Caco-2 (cell line): ENCODE measurements at regions not wholly inside any gene's neighbourhood (a gene's known extent, or its start where the extent isn't known, plus 50 kb on each side); places are given as distances from the start of the nearest gene placed in this dataset.

Experiments
- BruUV-seq: library from RNA; stranded (reverse); fragments of 400-500 nt; replicated peaks from 2 replicates; lab custom pipeline; 2021; lab: Mats Ljungman, UMichigan
- CTCF ChIA-PET: fragments of 300-600 bp; sonication (Branson Sonifier 250); formaldehyde crosslinking; loops from one replicate; lab custom pipeline; 2022; ENCODE audit warnings: antibody characterized with exemption; lab: Charles Lee
- POLR2A ChIA-PET: fragments of 300-600 bp; sonication (Branson Sonifier 250); formaldehyde crosslinking; loops from one replicate; lab custom pipeline; 2022; ENCODE audit warnings: antibody characterized with exemption; lab: Charles Lee
- DNase-seq, 2 experiments: peaks; one replicate each; pipeline versions ENCODE4 v3.0.0 to v3.0.0-alpha.2; 2020 to 2022
- H3K27me3 ChIP-seq: replicated peaks from 2 replicates; pipeline ENCODE4 v1.6.0; 2011; ENCODE audit warnings: low read length; ENCODE audit not compliant: control insufficient read depth, insufficient read depth
- H3K36me3 ChIP-seq: 2 replicates; pipeline ENCODE4 v1.5.1; 2011; ENCODE audit warnings: low read length; ENCODE audit not compliant: control insufficient read depth, insufficient read depth
- H3K4me1 ChIP-seq: fragments of 250-450 bp; sonication (Bioruptor Pico); 2 replicates; pipeline ENCODE4 v1.5.1; 2020; ENCODE audit warnings: mild to moderate bottlenecking
- H3K4me3 ChIP-seq: 2 replicates; pipeline ENCODE4 v1.5.1; 2011; ENCODE audit warnings: low read depth, mild to moderate bottlenecking, control low read depth, low read length
- H3K9me3 ChIP-seq: fragments of 250-450 bp; sonication (Bioruptor Pico); 2 replicates; pipeline ENCODE4 v1.5.1; 2020; ENCODE audit warnings: mild to moderate bottlenecking, moderate library complexity
- H3K27ac Mint-ChIP-seq: one replicate; pipeline ENCODE4 v1.8.0; 2022; ENCODE audit warnings: mixed read lengths; ENCODE audit not compliant: unreplicated experiment
- H3K27me3 Mint-ChIP-seq: one replicate; pipeline ENCODE4 v1.8.0; 2022; ENCODE audit warnings: mixed read lengths; ENCODE audit not compliant: insufficient read depth, unreplicated experiment
- H3K36me3 Mint-ChIP-seq: one replicate; pipeline ENCODE4 v1.8.0; 2022; ENCODE audit warnings: mild to moderate bottlenecking, mixed read lengths; ENCODE audit not compliant: insufficient read depth, unreplicated experiment
- H3K4me1 Mint-ChIP-seq: one replicate; pipeline ENCODE4 v1.8.0; 2022; ENCODE audit warnings: low read depth, mixed read lengths; ENCODE audit not compliant: unreplicated experiment
- H3K4me3 Mint-ChIP-seq: one replicate; pipeline ENCODE4 v1.8.0; 2022; ENCODE audit warnings: mild to moderate bottlenecking, moderate library complexity, mixed read lengths; ENCODE audit not compliant: unreplicated experiment
- H3K9me3 Mint-ChIP-seq: one replicate; pipeline ENCODE4 v1.8.0; 2022; ENCODE audit warnings: mixed read lengths; ENCODE audit not compliant: unreplicated experiment
- CTCF ChIP-seq, 2 experiments: fragments of 200-600 bp in 1 of 2; IDR thresholded peaks; 1 replicate in 1 of 2; 2 replicates in 1 of 2; pipeline versions ENCODE4 v1.5.1 to v1.8.0; 2011 to 2022; ENCODE audit warnings: antibody characterized with exemption in 1 of 2, control low read depth in 1 of 2, inconsistent platforms in 1 of 2, low read depth in 1 of 2, low read length in 1 of 2, mild to moderate bottlenecking in 1 of 2, moderate library complexity in 1 of 2; ENCODE audit not compliant: insufficient read depth in 1 of 2, severe bottlenecking in 1 of 2, unreplicated experiment in 1 of 2
- intact Hi-C: fragments of 100-400 bp; cut with micrococcal nuclease; formaldehyde crosslinking; loops from one replicate; pipeline ENCODE4 v1.10.0; 2022; ENCODE audit not compliant: unreplicated experiment

- BruUV-seq: no TSS peak
- Mint-ChIP-seq H3K9me3 (no peaks in the 10 kb centered on the region), H3K36me3 (no peaks in the 10 kb centered on the region), H3K4me3 (no peak overlapping the region), H3K27ac (no peak overlapping the region), H3K4me1 (no peaks in the 10 kb centered on the region), H3K27me3 (no peaks in the 10 kb centered on the region)
- H3K4me3 ChIP-seq: no peak overlapping the region
- CTCF ChIA-PET: no interaction called here
- POLR2A ChIA-PET: no interaction called here
- no peaks in the 10 kb centered on the region for H3K9me3 ChIP-seq
- intact Hi-C loops: no loop called here
- no peaks in the 10 kb centered on the region for H3K4me1 ChIP-seq
- H3K27me3 ChIP-seq: no peaks in the 10 kb centered on the region
- no peak for TF ChIP-seq CTCF (IDR thresholded peaks at IDR 0.05; ENCODE audit: insufficient read depth in 1 of 2, low read depth in 1 of 2, low read length in 1 of 2, severe bottlenecking in 1 of 2, unreplicated experiment in 1 of 2)
- no peak for DNase-seq
- no peaks in the 10 kb centered on the region for H3K36me3 ChIP-seq
These were observed 459.8 kb downstream of the PABPC4L start for GRCh38 chr4:133741766-133742165.

- Histone ChIP-seq H3K4me1 (no peaks in the 10 kb centered on the region), H3K27me3 (no peaks in the 10 kb centered on the region), H3K36me3 (no peaks in the 10 kb centered on the region), H3K9me3 (no peaks in the 10 kb centered on the region), H3K4me3 (no peak overlapping the region)
- no TSS peak for BruUV-seq
- ChIA-PET CTCF (no interaction called here), POLR2A (no interaction called here)
- Mint-ChIP-seq H3K4me3 (no peak overlapping the region), H3K4me1 (no peaks in the 10 kb centered on the region), H3K27ac (no peak overlapping the region), H3K9me3 (no peaks in the 10 kb centered on the region), H3K36me3 (no peaks in the 10 kb centered on the region), H3K27me3 (peaks cover 4% of the 10 kb centered on the region)
- DNase-seq: no peak
- intact Hi-C loops: no loop called here
- no peak for TF ChIP-seq CTCF (IDR thresholded peaks at IDR 0.05; ENCODE audit: insufficient read depth in 1 of 2, low read depth in 1 of 2, low read length in 1 of 2, severe bottlenecking in 1 of 2, unreplicated experiment in 1 of 2)
These were observed 481.6 kb downstream of the PABPC4L start for GRCh38 chr4:133720001-133720400.

GRCh38 chr4:133719098-133719497 lies 482.5 kb downstream of the PABPC4L start:
- peaks cover 4% of the 10 kb centered on the region for H3K27me3 Mint-ChIP-seq

More at GRCh38 chr4:133719098-133719497, 482.5 kb downstream of the PABPC4L start:
- BruUV-seq: no TSS peak
- intact Hi-C loops: no loop called here
- Mint-ChIP-seq H3K9me3 (no peaks in the 10 kb centered on the region), H3K27ac (no peak overlapping the region), H3K4me3 (no peak overlapping the region), H3K36me3 (no peaks in the 10 kb centered on the region), H3K4me1 (no peaks in the 10 kb centered on the region)
- no peak for TF ChIP-seq CTCF (IDR thresholded peaks at IDR 0.05; ENCODE audit: insufficient read depth in 1 of 2, low read depth in 1 of 2, low read length in 1 of 2, severe bottlenecking in 1 of 2, unreplicated experiment in 1 of 2)
- H3K36me3 ChIP-seq: no peaks in the 10 kb centered on the region
- no peak overlapping the region for H3K4me3 ChIP-seq
- DNase-seq: no peak
- H3K4me1 ChIP-seq: no peaks in the 10 kb centered on the region
- ChIA-PET CTCF (no interaction called here), POLR2A (no interaction called here)
- no peaks in the 10 kb centered on the region for H3K9me3 ChIP-seq
- no peaks in the 10 kb centered on the region for H3K27me3 ChIP-seq
